ENCODE measurements at regions not wholly inside any gene's neighbourhood (a gene's known extent, or its start where the extent isn't known, plus 50 kb on each side); places are given as distances from the start of the nearest gene placed in this dataset.

DNA sequence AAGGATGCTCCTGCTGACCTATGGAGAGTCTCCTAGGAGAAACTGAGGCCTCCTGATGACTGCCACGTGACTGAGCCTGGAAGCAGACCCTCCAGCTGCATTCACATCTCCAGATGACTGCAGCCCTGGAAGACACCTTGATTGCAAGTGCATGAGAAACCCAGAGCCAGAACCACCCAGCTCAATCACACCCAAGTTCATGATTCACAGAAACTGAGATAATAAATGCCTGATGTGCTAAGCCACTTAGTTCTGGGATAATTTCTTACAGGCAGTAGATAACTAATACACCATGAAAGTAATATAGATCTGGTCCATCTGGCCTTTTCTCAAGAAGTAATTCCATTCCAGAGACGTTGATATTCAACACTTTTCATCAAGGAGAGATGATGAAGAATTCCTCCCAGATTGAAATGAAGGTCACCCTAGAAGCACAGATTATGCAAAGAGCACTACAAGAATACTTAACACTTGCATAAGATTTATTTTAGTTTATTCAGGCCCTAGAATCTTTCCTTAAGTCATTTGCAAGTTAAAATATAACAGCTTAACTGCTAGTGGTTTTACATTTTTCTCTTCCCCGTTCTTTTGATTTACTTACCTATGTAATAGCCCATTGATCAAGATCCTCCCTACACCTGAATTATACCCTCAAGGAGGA, 208.2 kb upstream of the INHBA start:
- H3K27me3 ChIP-seq, result no peaks in the 10 kb centered on the region
- H3K4me1 ChIP-seq (replicated peaks in 1 of 2), result no peaks in the 10 kb centered on the region
- no peak for TF ChIP-seq POLR2A (IDR thresholded peaks at IDR 0.05)
- TF ChIP-seq, protein P1, sequence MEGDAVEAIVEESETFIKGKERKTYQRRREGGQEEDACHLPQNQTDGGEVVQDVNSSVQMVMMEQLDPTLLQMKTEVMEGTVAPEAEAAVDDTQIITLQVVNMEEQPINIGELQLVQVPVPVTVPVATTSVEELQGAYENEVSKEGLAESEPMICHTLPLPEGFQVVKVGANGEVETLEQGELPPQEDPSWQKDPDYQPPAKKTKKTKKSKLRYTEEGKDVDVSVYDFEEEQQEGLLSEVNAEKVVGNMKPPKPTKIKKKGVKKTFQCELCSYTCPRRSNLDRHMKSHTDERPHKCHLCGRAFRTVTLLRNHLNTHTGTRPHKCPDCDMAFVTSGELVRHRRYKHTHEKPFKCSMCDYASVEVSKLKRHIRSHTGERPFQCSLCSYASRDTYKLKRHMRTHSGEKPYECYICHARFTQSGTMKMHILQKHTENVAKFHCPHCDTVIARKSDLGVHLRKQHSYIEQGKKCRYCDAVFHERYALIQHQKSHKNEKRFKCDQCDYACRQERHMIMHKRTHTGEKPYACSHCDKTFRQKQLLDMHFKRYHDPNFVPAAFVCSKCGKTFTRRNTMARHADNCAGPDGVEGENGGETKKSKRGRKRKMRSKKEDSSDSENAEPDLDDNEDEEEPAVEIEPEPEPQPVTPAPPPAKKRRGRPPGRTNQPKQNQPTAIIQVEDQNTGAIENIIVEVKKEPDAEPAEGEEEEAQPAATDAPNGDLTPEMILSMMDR (IDR thresholded peaks at IDR 0.05), result no peak
- no peaks in the 10 kb centered on the region for H3K36me3 ChIP-seq (replicated peaks in 1 of 2)
- no peak for DNase-seq
- no peak overlapping the region for H3K4me3 ChIP-seq
- no peaks in the 10 kb centered on the region for H3K9me3 ChIP-seq (replicated peaks in 1 of 3)
- H3K27ac ChIP-seq, result no peak overlapping the region
- 54 to 67% (median 63%) methylated on average over 3 of the region's 3 CpGs for WGBS, 4 donors
- intact Hi-C loops (cut with DNase I), result no loop called here

DNA sequence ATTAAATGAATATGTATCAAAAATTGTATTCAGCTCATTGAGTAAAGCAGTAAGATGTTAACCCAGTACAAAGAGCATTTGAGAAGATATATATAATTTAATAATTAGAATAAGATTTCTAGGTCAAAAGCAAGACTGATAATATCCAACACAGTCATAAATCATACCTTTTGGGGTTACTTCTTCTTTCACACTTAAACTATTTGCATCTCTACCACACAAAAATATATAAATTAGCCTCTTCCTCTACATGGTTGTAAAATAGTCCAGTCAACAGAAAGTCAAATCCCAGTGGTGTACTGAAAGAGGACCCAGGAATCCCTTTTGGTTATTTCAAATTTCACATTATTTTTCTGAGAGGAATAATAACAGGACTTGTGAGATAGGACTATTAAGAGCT, 204.6 kb upstream of the INHBA start:
- intact Hi-C loops (cut with DNase I), result no loop called here
- TF ChIP-seq POLR2A (IDR thresholded peaks at IDR 0.05), result no peak
- TF ChIP-seq, protein P1 (IDR thresholded peaks at IDR 0.05), result no peak
- Histone ChIP-seq H3K9me3 (replicated peaks in 1 of 3) (no peaks in the 10 kb centered on the region), H3K36me3 (replicated peaks in 1 of 2) (no peaks in the 10 kb centered on the region), H3K27me3 (no peaks in the 10 kb centered on the region), H3K4me1 (replicated peaks in 1 of 2) (no peaks in the 10 kb centered on the region), H3K4me3 (no peak overlapping the region), H3K27ac (no peak overlapping the region)
- DNase-seq, result no peak

DNA sequence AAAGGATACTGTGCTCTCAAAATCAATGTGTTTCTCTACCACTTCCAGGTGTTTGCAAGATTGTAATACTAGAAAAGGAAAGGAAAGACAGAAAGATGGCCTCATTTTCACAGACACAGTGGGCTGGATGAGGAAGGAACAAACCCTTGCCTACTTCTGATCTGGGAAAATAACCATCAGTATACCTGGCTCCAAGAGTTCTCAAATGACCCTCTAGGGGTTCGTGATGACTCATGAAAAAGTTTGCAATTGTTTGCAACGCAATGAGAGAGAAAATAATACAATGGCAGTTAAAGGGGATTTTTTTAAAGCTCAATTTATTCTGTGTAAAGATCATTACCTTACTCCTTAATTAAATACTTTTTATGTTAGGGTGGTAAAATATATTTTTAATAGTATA, 197.6 kb upstream of the INHBA start:
- no peaks in the 10 kb centered on the region for H3K4me1 ChIP-seq (replicated peaks in 1 of 2)
- no peak for TF ChIP-seq POLR2A (IDR thresholded peaks at IDR 0.05)
- TF ChIP-seq, protein P1 (IDR thresholded peaks at IDR 0.05), result no peak
- WGBS, 4 donors, result 58 to 77% (median 63%) methylated on average over 2 of the region's 2 CpGs
- intact Hi-C loops (cut with DNase I), result no loop called here
- H3K36me3 ChIP-seq (replicated peaks in 1 of 2), result no peaks in the 10 kb centered on the region
- no peak for DNase-seq
- no peak overlapping the region for H3K4me3 ChIP-seq
- H3K27me3 ChIP-seq, result no peaks in the 10 kb centered on the region
- no peak overlapping the region for H3K27ac ChIP-seq
- no peaks in the 10 kb centered on the region for H3K9me3 ChIP-seq (replicated peaks in 1 of 3)

DNA sequence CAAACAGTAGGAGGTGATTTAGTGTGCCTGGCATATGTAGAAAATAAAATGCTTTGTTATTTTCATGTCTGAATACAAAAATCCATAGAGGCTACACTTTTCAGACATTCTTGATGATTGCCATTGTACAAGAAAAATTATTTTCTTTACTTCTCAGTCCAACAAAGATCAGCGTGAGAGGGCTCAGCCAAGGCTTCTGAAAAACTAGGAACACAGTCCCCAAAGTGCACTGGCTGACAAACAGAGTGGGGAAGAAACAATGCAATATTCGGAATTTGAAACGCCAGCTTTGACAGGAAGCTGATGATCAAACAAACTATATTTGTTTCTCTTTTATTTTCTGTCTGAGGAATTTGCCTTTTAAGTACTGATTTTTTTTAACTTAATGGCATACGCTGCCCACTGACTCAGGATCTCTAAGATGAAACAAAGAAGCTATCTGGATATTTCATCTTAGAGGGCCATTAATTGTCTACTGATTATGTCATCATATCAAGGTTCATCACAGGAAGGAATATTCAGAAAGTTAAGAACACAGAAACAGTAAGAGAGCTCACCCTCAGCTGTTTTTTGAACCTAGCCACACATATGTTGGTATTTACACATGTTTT, 197.0 kb upstream of the INHBA start:
- WGBS, 4 donors, result 34 to 47% (median 45%) methylated on average over 4 of the region's 4 CpGs
- H3K36me3 ChIP-seq (replicated peaks in 1 of 2), result no peaks in the 10 kb centered on the region
- TF ChIP-seq POLR2A (IDR thresholded peaks at IDR 0.05), result no peak
- TF ChIP-seq, protein P1 (IDR thresholded peaks at IDR 0.05), result no peak
- H3K4me3 ChIP-seq, result no peak overlapping the region
- DNase-seq, result no peak
- intact Hi-C loops (cut with DNase I), result no loop called here
- H3K4me1 ChIP-seq (replicated peaks in 1 of 2), result no peaks in the 10 kb centered on the region
- no peak overlapping the region for H3K27ac ChIP-seq
- H3K9me3 ChIP-seq (replicated peaks in 1 of 3), result no peaks in the 10 kb centered on the region
- H3K27me3 ChIP-seq, result no peaks in the 10 kb centered on the region
